GM12892 (cell line): ENCODE measurements at regions not wholly inside any gene's neighbourhood (a gene's known extent, or its start where the extent isn't known, plus 50 kb on each side); places are given as distances from the start of the nearest gene placed in this dataset.

Source experiments
- DNase-seq: peaks from one replicate; pipeline ENCODE4 v3.0.0; 2011; ENCODE audit not compliant: insufficient read length
- FAIRE-seq: peaks from 2 replicates; lab custom pipeline; 2011; peaks lifted over from hg19 to GRCh38; lab: Jason Lieb, UNC
- POLR2A ChIP-seq: IDR thresholded peaks from 2 replicates; pipeline ENCODE4 v1.6.1; 2011; ENCODE audit warnings: low read depth, low read length, control low read depth
- POLR2AphosphoS5 ChIP-seq: IDR thresholded peaks from 2 replicates; pipeline ENCODE4 v1.6.1; 2011; ENCODE audit warnings: low read depth, low read length, control low read depth
- TAF1 ChIP-seq: IDR thresholded peaks from 2 replicates; pipeline ENCODE4 v1.6.1; 2011; ENCODE audit warnings: low read depth, mild to moderate bottlenecking, control low read depth, low read length, borderline replicate concordance

DNA sequence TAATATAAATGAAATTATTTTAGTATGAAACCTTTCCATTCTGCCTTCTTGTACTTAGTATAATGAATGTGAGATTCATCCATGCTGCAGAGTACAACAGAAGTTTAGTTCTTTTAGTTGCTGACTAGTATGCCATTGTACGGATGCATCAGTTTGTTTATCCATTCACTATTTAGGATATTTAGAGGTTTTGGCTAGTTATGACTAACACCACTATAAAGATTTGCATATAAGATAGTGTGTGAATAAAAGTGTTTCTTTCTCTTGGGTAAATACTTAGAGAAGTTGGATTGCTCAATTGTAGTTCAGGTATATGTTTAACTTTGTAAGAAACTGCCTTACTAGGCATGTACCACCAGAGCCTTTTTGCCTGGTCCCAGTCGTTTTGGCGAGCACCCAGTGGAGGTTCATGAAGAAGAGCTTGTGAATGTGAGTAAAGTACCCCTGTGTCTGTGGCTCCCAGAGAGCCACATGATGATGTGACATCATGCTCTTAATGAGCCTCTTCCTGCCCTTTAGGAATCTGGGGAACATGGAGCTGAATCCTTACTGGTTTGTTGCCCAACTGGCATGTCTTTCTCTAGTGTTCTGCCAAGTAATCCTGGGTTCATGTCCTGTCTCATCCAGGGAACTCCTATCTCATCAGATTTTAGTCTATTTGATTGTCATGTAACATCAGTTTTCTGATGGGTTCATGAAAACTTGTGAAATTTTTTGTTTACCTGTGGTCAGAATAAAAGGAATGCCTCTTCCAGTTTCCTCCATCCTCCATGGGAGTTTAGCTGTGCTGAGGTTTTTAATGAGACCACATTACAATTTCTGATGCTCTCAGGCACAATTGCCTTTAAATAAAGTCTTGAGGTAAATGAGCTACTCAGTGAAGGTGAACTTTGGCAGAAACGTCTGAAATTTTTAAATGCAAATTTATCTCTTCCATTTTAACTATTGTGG lies 234.8 kb downstream of the CASP12 start:
- DNase-seq (no peak), FAIRE-seq (no peak)
- no peak for TF ChIP-seq TAF1
- no peak for TF ChIP-seq POLR2AphosphoS5

GRCh38 chr11:104661901-104662300 lies 236.4 kb downstream of the CASP12 start:
- DNase-seq (no peak), FAIRE-seq (no peak)
- TF ChIP-seq TAF1 (no peak), POLR2A (no peak), POLR2AphosphoS5 (no peak)

DNA sequence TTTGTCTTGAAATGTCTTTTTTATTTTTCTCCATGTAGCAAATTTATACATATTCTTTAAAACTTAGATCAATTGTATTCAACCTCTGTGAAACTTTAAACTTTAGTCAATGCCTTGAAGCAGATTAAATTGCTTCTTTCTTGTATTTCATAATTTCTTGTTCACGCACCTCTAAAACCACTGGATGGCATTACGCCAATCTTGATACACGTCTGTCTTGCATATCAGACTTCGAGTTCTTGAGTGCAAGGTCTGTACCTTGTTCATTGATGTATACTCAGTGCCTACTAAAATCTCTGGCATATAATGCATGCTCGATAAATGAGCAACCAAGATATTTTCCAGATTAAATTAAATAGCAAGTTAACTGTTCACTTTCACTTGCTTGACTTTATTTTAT lies 236.8 kb downstream of the CASP12 start:
- FAIRE-seq (no peak), DNase-seq (no peak)

GRCh38 chr11:104658177-104658576 lies 240.1 kb downstream of the CASP12 start:
- FAIRE-seq (peak; percentile 73), DNase-seq (no peak)
- TF ChIP-seq POLR2A (no peak), TAF1 (no peak), POLR2AphosphoS5 (no peak)

More for the DNA sequence above, 236.8 kb downstream of the CASP12 start:
- TF ChIP-seq TAF1 (no peak), POLR2AphosphoS5 (no peak), POLR2A (no peak)

DNA sequence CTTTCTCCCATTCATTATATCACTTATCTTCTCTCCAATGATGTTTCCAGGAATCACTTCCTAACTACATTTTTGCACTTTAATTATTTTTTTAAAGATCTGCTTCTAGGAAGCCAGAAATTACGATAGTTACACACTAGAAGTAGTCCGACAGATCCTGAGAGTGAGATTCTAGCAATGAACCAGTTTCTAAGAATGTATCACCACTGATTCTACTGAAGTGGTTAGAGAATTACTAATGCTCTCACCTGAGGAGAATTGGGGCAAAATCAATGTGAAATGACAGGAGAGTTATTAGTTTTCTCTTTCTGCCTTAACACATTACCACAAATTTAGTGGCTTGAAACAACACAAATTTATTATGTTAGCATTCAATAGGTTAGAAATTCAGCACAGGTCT lies 241.2 kb downstream of the CASP12 start:
- FAIRE-seq (no peak), DNase-seq (no peak)
- no peak for TF ChIP-seq TAF1
- TF ChIP-seq POLR2AphosphoS5, result no peak
- no peak for TF ChIP-seq POLR2A

GRCh38 chr11:104655066-104655465 lies 243.2 kb downstream of the CASP12 start:
- no peak for FAIRE-seq

GRCh38 chr11:104654181-104654813 lies 244.0 kb downstream of the CASP12 start:
- TF ChIP-seq TAF1, result no peak
- no peak for TF ChIP-seq POLR2A
- TF ChIP-seq POLR2AphosphoS5, result no peak
- no peak for DNase-seq
- no peak for FAIRE-seq

More at GRCh38 chr11:104655066-104655465, 243.2 kb downstream of the CASP12 start:
- no peak for TF ChIP-seq TAF1
- no peak for TF ChIP-seq POLR2AphosphoS5
- TF ChIP-seq POLR2A, result no peak
- DNase-seq, result no peak

- no peak for DNase-seq
- FAIRE-seq, result no peak
- no peak for TF ChIP-seq TAF1
- TF ChIP-seq POLR2AphosphoS5, result no peak
- no peak for TF ChIP-seq POLR2A
Measured at GRCh38 chr11:104653407-104653806, 244.9 kb downstream of the CASP12 start.

DNA sequence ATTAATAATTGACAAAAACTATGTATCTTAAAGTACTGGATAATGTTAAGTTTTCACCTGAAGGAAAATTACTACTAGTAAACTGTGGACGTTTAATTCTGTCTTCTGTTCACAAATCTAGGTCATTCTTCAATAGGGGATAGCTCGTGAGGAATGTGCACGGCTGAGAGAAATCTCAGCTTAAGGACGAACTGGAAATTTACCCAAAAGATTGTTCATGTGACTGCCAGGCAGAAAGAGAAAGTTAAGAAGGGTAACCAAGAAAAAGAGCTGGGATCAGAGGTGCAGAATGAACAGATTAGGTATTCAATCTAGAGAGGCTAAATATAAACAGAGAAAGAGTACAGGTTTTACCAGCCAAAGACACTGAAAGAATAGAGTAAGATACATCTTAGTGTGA lies 245.3 kb downstream of the CASP12 start:
- FAIRE-seq, result no peak
- TF ChIP-seq POLR2AphosphoS5 (no peak), TAF1 (no peak), POLR2A (no peak)

DNA sequence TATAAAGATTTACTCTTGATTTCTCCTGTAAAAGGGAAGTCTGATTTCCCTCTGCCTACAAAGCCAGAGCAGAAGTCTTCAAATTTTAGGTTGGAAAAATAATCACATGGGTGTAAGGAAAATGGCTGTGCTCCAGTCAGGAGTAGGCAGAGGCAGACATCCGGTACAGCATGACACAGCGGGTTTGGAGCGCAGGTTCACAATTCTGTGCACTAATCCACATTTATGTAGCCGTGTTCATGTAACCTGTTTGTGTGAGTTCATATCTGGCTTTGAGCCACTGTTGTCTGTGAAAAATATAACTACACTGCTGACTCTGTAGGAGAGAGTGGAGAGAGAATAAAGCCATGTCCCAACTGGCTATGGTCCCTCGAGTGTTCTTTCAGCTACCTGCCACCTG lies 248.0 kb downstream of the CASP12 start:
- TF ChIP-seq TAF1 (no peak), POLR2AphosphoS5 (no peak), POLR2A (no peak)
- no peak for FAIRE-seq
- DNase-seq, result no peak

More for the DNA sequence above, 245.3 kb downstream of the CASP12 start:
- no peak for DNase-seq

DNA sequence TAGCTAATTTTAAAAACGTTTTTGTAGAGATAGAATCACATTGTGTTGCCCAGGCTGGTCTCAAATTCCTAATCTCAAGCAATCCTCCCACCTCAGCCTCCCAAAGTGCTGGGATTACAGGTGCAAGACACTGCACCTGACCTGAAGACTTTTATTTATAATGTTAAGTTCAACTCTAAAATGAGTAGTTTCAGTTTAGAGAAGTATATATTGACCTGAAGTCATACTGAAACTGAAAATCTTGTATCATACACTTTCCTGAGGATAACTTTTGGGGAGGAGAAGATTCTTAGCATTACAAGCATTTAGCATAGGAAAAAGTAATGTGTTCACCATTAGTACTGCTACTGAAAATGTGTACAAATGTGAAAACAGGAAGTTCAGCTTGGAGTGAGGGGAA lies 249.3 kb downstream of the CASP12 start:
- no peak for FAIRE-seq
- DNase-seq, result no peak
- TF ChIP-seq POLR2A (no peak), TAF1 (no peak), POLR2AphosphoS5 (no peak)
